Small intestine (tissue), 7 donors: ENCODE measurements at regions not wholly inside any gene's neighbourhood (a gene's known extent, or its start where the extent isn't known, plus 50 kb on each side); places are given as distances from the start of the nearest gene placed in this dataset.
"Not testable (repeated sequence)": the region's sequence is repeated elsewhere in the genome, so short reads cannot be mapped to it uniquely, and the experiment has no call there.

Source experiments
- DNase-seq, 2 donors: peaks; one replicate each; pipeline versions ENCODE4 v3.0.0 to v3.0.0-alpha.2; 2013
- FAIRE-seq: peaks from 2 replicates; lab custom pipeline; 2012; peaks lifted over from hg19 to GRCh38; lab: Jason Lieb, UNC
- H3K27ac ChIP-seq, 3 donors: one replicate each; pipeline ENCODE4 v1.5.1; 2013; ENCODE audit warnings: low read length in 2 of 3, mild to moderate bottlenecking in 2 of 3, control low read depth in 1 of 3, inconsistent platforms in 1 of 3, low read depth in 1 of 3, moderate library complexity in 1 of 3
- H3K27me3 ChIP-seq, 3 donors: one replicate each; pipeline ENCODE4 v1.6.1; 2013; ENCODE audit warnings: low read length in 3 of 3, inconsistent platforms in 1 of 3; ENCODE audit not compliant: control insufficient read depth in 3 of 3, insufficient read depth in 3 of 3
- H3K36me3 ChIP-seq, 3 donors: one replicate each; pipeline ENCODE4 v1.6.1; 2013; ENCODE audit warnings: low read length in 3 of 3, inconsistent platforms in 1 of 3, low read depth in 1 of 3, mild to moderate bottlenecking in 1 of 3, moderate library complexity in 1 of 3; ENCODE audit not compliant: control insufficient read depth in 3 of 3, insufficient read depth in 2 of 3
- H3K4me1 ChIP-seq, 3 donors: one replicate each; pipeline ENCODE4 v1.6.1; 2013; ENCODE audit warnings: low read length in 2 of 3, inconsistent platforms in 1 of 3, low read depth in 1 of 3, mild to moderate bottlenecking in 1 of 3, moderate library complexity in 1 of 3; ENCODE audit not compliant: control insufficient read depth in 3 of 3, insufficient read depth in 2 of 3
- H3K4me3 ChIP-seq, 3 donors: one replicate each; pipeline ENCODE4 v1.5.1; 2013; ENCODE audit warnings: low read length in 3 of 3, control low read depth in 1 of 3, inconsistent platforms in 1 of 3, low read depth in 1 of 3, mild to moderate bottlenecking in 1 of 3, moderate library complexity in 1 of 3
- H3K9me3 ChIP-seq, 2 donors: one replicate each; pipeline ENCODE4 v1.6.1; 2013; ENCODE audit warnings: low read depth in 1 of 2, low read length in 1 of 2; ENCODE audit not compliant: control insufficient read depth in 2 of 2, insufficient read depth in 1 of 2
- WGBS, 3 donors: extraction: QIAGEN DNeasy Blood & Tissue Kit; methylation state at CpG; one replicate each; pipeline ENCODE4 v1.1.7; 2013; 5-methylcytosine and 5-hydroxymethylcytosine counted together
- donor health status: healthy with polysubstance abuse.
- donor health status: control.
- donor health status: control.
- donor health status: Bipolar disorder and iron deficiency.
- donor health status: healthy.

GRCh38 chr10:55800602-55801352 lies 560.3 kb downstream of the ZWINT start:
- H3K27me3 ChIP-seq: no peaks in the 10 kb centered on the region
- H3K4me1 ChIP-seq: no peaks in the 10 kb centered on the region
- H3K27ac ChIP-seq: no peak overlapping the region
- DNase-seq (no peak), FAIRE-seq (no peak)
- no peaks in the 10 kb centered on the region for H3K9me3 ChIP-seq
- 41 to 61% (median 57%) methylated on average over 3 of the region's 3 CpGs for WGBS, 3 donors
- no peaks in the 10 kb centered on the region for H3K36me3 ChIP-seq
- no peak overlapping the region for H3K4me3 ChIP-seq

- 60 to 71% (median 69%) methylated on average over 3 of the region's 3 CpGs for WGBS, 3 donors
- FAIRE-seq (no peak), DNase-seq (no peak)
- H3K27ac ChIP-seq: no peak overlapping the region
- no peaks in the 10 kb centered on the region for H3K4me1 ChIP-seq
- H3K9me3 ChIP-seq: no peaks in the 10 kb centered on the region
- H3K27me3 ChIP-seq: no peaks in the 10 kb centered on the region
- no peaks in the 10 kb centered on the region for H3K36me3 ChIP-seq
- H3K4me3 ChIP-seq: no peak overlapping the region
Observed at GRCh38 chr10:55793024-55793423, 568.0 kb downstream of the ZWINT start.

DNA sequence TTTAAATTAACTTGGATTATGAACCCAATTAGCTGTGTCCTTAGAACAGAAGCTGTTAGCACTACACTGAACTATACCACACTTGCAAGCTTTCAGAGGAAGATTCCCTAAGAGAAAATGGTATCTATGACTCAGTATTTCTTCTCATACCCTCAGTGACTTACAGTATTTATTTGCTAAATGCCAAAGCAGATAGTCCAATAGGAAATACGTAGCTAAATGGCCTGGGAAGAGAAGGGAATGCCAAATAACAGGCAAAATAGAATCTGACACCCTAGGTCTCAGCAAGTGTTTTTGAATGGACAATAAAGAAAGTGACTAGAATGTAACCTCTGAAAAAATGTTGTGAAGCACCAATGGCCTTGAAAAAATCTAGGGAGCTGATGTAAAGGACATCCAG lies 570.8 kb downstream of the ZWINT start:
- not testable (repeated sequence) for FAIRE-seq, H3K9me3 ChIP-seq

GRCh38 chr10:55786461-55787050 lies 574.5 kb downstream of the ZWINT start:
- Histone ChIP-seq H3K4me1 (no peaks in the 10 kb centered on the region), H3K27me3 (no peaks in the 10 kb centered on the region), H3K36me3 (no peaks in the 10 kb centered on the region), H3K27ac (no peak overlapping the region), H3K9me3 (no peaks in the 10 kb centered on the region), H3K4me3 (no peak overlapping the region)
- WGBS, 3 donors: 36 to 64% (median 43%) methylated on average over 3 of the region's 3 CpGs
- FAIRE-seq: peak; percentile 26
- DNase-seq: no peak

More for the DNA sequence above, 570.8 kb downstream of the ZWINT start:
- H3K4me1 ChIP-seq, H3K27me3 ChIP-seq, H3K4me3 ChIP-seq, H3K27ac ChIP-seq, H3K36me3 ChIP-seq, DNase-seq: not testable (repeated sequence)
- WGBS, 3 donors: 32 to 38% (median 37%) methylated on average over 1 of the region's 1 CpG

- H3K9me3 ChIP-seq: no peaks in the 10 kb centered on the region
- H3K36me3 ChIP-seq: no peaks in the 10 kb centered on the region
- H3K27ac ChIP-seq: no peak overlapping the region
- WGBS, 3 donors: 87 to 92% (median 90%) methylated on average over 4 of the region's 4 CpGs
- DNase-seq: no peak
- H3K4me1 ChIP-seq: no peaks in the 10 kb centered on the region
- H3K27me3 ChIP-seq: no peaks in the 10 kb centered on the region
- H3K4me3 ChIP-seq: no peak overlapping the region
- FAIRE-seq: peak; percentile 94
Observed at GRCh38 chr10:55782181-55782580, 578.9 kb downstream of the ZWINT start.

GRCh38 chr10:55766212-55766611 lies 594.8 kb downstream of the ZWINT start:
- 21 to 46% (median 23%) methylated on average over 1 of the region's 1 CpG for WGBS, 3 donors
- H3K36me3 ChIP-seq: no peaks in the 10 kb centered on the region
- peak; percentile 10 for FAIRE-seq

DNA sequence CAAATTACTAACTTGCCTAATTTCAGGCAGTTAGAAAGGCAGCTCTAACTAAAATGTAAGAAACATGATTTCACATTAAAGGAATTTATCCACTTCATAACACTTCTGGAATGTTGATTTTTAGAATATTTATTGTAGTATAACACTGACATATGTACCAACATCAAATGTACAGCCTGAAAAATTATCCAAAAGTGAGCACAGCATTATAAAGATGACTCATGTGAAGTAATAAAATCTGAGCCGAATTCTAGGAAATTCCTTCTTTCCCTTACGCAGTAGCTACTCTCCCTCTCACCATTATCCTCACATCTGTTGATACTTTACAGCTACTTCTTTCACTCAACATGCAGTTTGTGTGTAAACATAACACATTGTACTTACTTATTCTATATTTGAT lies 610.6 kb downstream of the ZWINT start:
- no peak overlapping the region for H3K4me3 ChIP-seq
- no peaks in the 10 kb centered on the region for H3K4me1 ChIP-seq
- H3K27me3 ChIP-seq: no peaks in the 10 kb centered on the region
- H3K9me3 ChIP-seq: no peaks in the 10 kb centered on the region
- WGBS, 3 donors: 65 to 74% (median 74%) methylated on average over 2 of the region's 2 CpGs
- no peak for FAIRE-seq
- H3K36me3 ChIP-seq: no peaks in the 10 kb centered on the region
- H3K27ac ChIP-seq: no peak overlapping the region
- DNase-seq: no peak

More at GRCh38 chr10:55766212-55766611, 594.8 kb downstream of the ZWINT start:
- Histone ChIP-seq H3K4me1 (no peaks in the 10 kb centered on the region), H3K27ac (no peak overlapping the region), H3K9me3 (no peaks in the 10 kb centered on the region), H3K27me3 (no peaks in the 10 kb centered on the region), H3K4me3 (no peak overlapping the region)
- DNase-seq: no peak

- 11 to 45% (median 27%) methylated on average over 3 of the region's 3 CpGs for WGBS, 3 donors
- Histone ChIP-seq H3K27ac (no peak overlapping the region), H3K36me3 (no peaks in the 10 kb centered on the region), H3K27me3 (no peaks in the 10 kb centered on the region), H3K4me1 (no peaks in the 10 kb centered on the region), H3K4me3 (no peak overlapping the region), H3K9me3 (no peaks in the 10 kb centered on the region)
- no peak for FAIRE-seq
- DNase-seq: peak; percentile 19 to 32
Observed at GRCh38 chr10:55747244-55747643, 613.8 kb downstream of the ZWINT start.
